HG03159 (cell line): ENCODE measurements at regions not wholly inside any gene's neighbourhood (a gene's known extent, or its start where the extent isn't known, plus 50 kb on each side); places are given as distances from the start of the nearest gene placed in this dataset.
"Not testable (repeated sequence)": the region's sequence is repeated elsewhere in the genome, so short reads cannot be mapped to it uniquely, and the experiment has no call there.

ENCODE experiments used
- ATAC-seq: cut with Tn5 transposase; IDR thresholded peaks from one replicate; pipeline ENCODE4 v1.9.1; 2021; ENCODE audit warnings: mild to moderate bottlenecking, moderate library complexity; ENCODE audit not compliant: unreplicated experiment

GRCh38 chr1:229002451-229002960 lies 267.2 kb downstream of the RHOU start:
- ATAC-seq = no peak

- ATAC-seq = no peak
Measured at GRCh38 chr1:229003233-229004031, 267.5 kb upstream of the RAB4A start.

GRCh38 chr1:229004066-229004833 lies 266.7 kb upstream of the RAB4A start:
- ATAC-seq = no peak

- no peak for ATAC-seq
Measured at GRCh38 chr1:229005097-229005496, 265.8 kb upstream of the RAB4A start.

GRCh38 chr1:229005556-229005955 lies 265.4 kb upstream of the RAB4A start:
- ATAC-seq = no peak

GRCh38 chr1:229006121-229006870 lies 264.6 kb upstream of the RAB4A start:
- no peak for ATAC-seq

GRCh38 chr1:229007167-229007566 lies 263.7 kb upstream of the RAB4A start:
- no peak for ATAC-seq

GRCh38 chr1:229007701-229008100 lies 263.2 kb upstream of the RAB4A start:
- ATAC-seq = no peak

GRCh38 chr1:229008347-229008746 lies 262.6 kb upstream of the RAB4A start:
- ATAC-seq = not testable (repeated sequence)

- no peak for ATAC-seq
Measured at GRCh38 chr1:229011022-229011421, 259.9 kb upstream of the RAB4A start.

- no peak for ATAC-seq
Measured at GRCh38 chr1:229012823-229013222, 258.1 kb upstream of the RAB4A start.

GRCh38 chr1:229013981-229014380 lies 256.9 kb upstream of the RAB4A start:
- ATAC-seq = no peak

- no peak for ATAC-seq
Measured at GRCh38 chr1:229015806-229016205, 255.1 kb upstream of the RAB4A start.

GRCh38 chr1:229017091-229017490 lies 253.8 kb upstream of the RAB4A start:
- no peak for ATAC-seq

GRCh38 chr1:229018674-229019295 lies 252.1 kb upstream of the RAB4A start:
- ATAC-seq = no peak

- no peak for ATAC-seq
Measured at GRCh38 chr1:229019663-229020271, 251.1 kb upstream of the RAB4A start.

GRCh38 chr1:229021034-229021433 lies 249.9 kb upstream of the RAB4A start:
- not testable (repeated sequence) for ATAC-seq

GRCh38 chr1:229022595-229023333 lies 248.1 kb upstream of the RAB4A start:
- ATAC-seq = no peak

- ATAC-seq = no peak
Measured at GRCh38 chr1:229023651-229024300, 247.1 kb upstream of the RAB4A start.
